Mammary epithelial cell (primary cell): ENCODE measurements at regions not wholly inside any gene's neighbourhood (a gene's known extent, or its start where the extent isn't known, plus 50 kb on each side); places are given as distances from the start of the nearest gene placed in this dataset.

ENCODE experiments used
- EZH2 ChIP-seq: IDR thresholded peaks from 2 replicates; pipeline ENCODE4 v1.6.1; 2012; ENCODE audit warnings: low read length, inconsistent platforms, borderline replicate concordance
- TF ChIP-seq, protein P1 (sequence below), 2 donors: IDR thresholded peaks in 1 of 2; conservative IDR thresholded peaks in 1 of 2; 2 replicates each; pipeline ENCODE4 v1.5.1; 2011 to 2012; ENCODE audit warnings: inconsistent platforms in 2 of 2, low read length in 2 of 2, mild to moderate bottlenecking in 2 of 2, control low read depth in 1 of 2, low read depth in 1 of 2; ENCODE audit not compliant: insufficient read depth in 1 of 2; ENCODE audit errors: extremely low read depth in 1 of 2

DNA sequence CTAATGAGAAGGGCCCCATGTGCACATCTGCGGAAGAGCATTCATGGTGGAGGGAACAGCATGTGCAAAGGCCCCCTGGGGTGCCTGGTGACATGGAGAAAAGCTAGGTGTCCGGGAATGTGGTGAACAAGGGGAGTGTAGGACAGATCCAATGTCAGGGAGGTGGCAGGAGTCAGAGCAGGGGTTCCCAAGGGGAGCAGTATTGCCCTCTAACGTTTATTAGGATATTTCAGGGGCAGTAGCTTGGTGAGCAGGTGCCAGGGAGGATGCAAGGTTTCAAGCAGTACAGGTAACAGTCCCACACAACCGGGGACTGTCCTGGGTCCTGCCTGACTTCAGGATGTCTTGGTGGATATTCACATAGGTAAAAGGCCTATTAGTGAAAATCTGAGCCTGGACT, 209.6 kb downstream of the EMX2 start:
- TF ChIP-seq, protein P1, sequence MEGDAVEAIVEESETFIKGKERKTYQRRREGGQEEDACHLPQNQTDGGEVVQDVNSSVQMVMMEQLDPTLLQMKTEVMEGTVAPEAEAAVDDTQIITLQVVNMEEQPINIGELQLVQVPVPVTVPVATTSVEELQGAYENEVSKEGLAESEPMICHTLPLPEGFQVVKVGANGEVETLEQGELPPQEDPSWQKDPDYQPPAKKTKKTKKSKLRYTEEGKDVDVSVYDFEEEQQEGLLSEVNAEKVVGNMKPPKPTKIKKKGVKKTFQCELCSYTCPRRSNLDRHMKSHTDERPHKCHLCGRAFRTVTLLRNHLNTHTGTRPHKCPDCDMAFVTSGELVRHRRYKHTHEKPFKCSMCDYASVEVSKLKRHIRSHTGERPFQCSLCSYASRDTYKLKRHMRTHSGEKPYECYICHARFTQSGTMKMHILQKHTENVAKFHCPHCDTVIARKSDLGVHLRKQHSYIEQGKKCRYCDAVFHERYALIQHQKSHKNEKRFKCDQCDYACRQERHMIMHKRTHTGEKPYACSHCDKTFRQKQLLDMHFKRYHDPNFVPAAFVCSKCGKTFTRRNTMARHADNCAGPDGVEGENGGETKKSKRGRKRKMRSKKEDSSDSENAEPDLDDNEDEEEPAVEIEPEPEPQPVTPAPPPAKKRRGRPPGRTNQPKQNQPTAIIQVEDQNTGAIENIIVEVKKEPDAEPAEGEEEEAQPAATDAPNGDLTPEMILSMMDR (conservative IDR thresholded peaks at IDR 0.05 in 1 of 2, IDR thresholded peaks at IDR 0.05 in 1 of 2; ENCODE audit: extremely low read depth in 1 of 2, insufficient read depth in 1 of 2, low read depth in 1 of 2, low read length in 2 of 2), result peak in 1 of 2 donors; percentile 21
- TF ChIP-seq EZH2, result no peak
